RWPE1 (cell line): ENCODE measurements at regions not wholly inside any gene's neighbourhood (a gene's known extent, or its start where the extent isn't known, plus 50 kb on each side); places are given as distances from the start of the nearest gene placed in this dataset.

Experiments used
- CTCF ChIA-PET: fragments of 350-600 bp; sonication (Branson Sonifier 250); formaldehyde crosslinking; extraction: SDS; loops from one replicate; lab custom pipeline; 2021; lab: Yijun Ruan, JAX
- POLR2A ChIA-PET: fragments of 400-600 bp; formaldehyde crosslinking; extraction: SDS; loops from one replicate; lab custom pipeline; 2020; ENCODE audit warnings: antibody characterized with exemption; ENCODE audit not compliant: low non-redundant PET; lab: Yijun Ruan, JAX
- DNase-seq: peaks from one replicate; pipeline ENCODE4 v3.0.0; 2012; ENCODE audit warnings: low spot score
- H3K27ac ChIP-seq: fragments of 450-650 bp; 2 replicates; pipeline ENCODE4 v1.5.1; 2017
- CTCF ChIP-seq: fragments of 450-650 bp; conservative IDR thresholded peaks from 2 replicates; pipeline ENCODE4 v1.5.1; 2017; ENCODE audit warnings: low read depth, mild to moderate bottlenecking

GRCh38 chr19:46920362-46920761 is 59.6 kb downstream of the ARHGAP35 start:
- ChIA-PET CTCF (interaction anchor here (1.4 kb wide), 1 partner anchor 71 kb away, joined by 6 read pairs; no protein-coding TSS in a partner anchor), POLR2A (no interaction called here)
- no peak overlapping the region for H3K27ac ChIP-seq
- DNase-seq: no peak
- TF ChIP-seq CTCF: no peak

- ChIA-PET CTCF (interaction anchor here (0.7 to 1.4 kb wide), 2 partner anchors 66 to 70 kb away, joined by 3 to 6 read pairs; no protein-coding TSS in a partner anchor), POLR2A (no interaction called here)
- DNase-seq: no peak
- no peak for TF ChIP-seq CTCF
- H3K27ac ChIP-seq: no peak overlapping the region
Observed at GRCh38 chr19:46921071-46921470, 60.3 kb downstream of the ARHGAP35 start.

- CTCF ChIA-PET: no interaction called here
- TF ChIP-seq CTCF: no peak
- POLR2A ChIA-PET: no interaction called here
- DNase-seq: no peak
- no peak overlapping the region for H3K27ac ChIP-seq
Observed at GRCh38 chr19:46922465-46922864, 61.7 kb downstream of the ARHGAP35 start.

GRCh38 chr19:46924874-46925547 is 64.2 kb downstream of the ARHGAP35 start:
- TF ChIP-seq CTCF: no peak
- CTCF ChIA-PET: interaction anchor here (0.7 to 1.1 kb wide), 2 partner anchors 61 to 288 kb away, joined by 3 to 8 read pairs; no protein-coding TSS in a partner anchor
- POLR2A ChIA-PET: interaction anchor here (1.0 kb wide), 1 partner anchor 63 kb away, joined by 3 read pairs; no protein-coding TSS in a partner anchor
- peak; percentile 41 for DNase-seq
- peak overlapping the region; percentile 90 for H3K27ac ChIP-seq

GRCh38 chr19:46925548-46925950 is 64.8 kb downstream of the ARHGAP35 start:
- peak overlapping the region; percentile 90 for H3K27ac ChIP-seq
- no peak for TF ChIP-seq CTCF
- peak; percentile 67 for DNase-seq
- ChIA-PET CTCF (interaction anchor here (0.6 to 1.1 kb wide), 3 partner anchors 62 to 288 kb away, joined by 3 to 8 read pairs (median 7); no protein-coding TSS in a partner anchor), POLR2A (interaction anchor here (1.0 kb wide), 1 partner anchor 63 kb away, joined by 3 read pairs; no protein-coding TSS in a partner anchor)

GRCh38 chr19:46926170-46927071 is 65.6 kb downstream of the ARHGAP35 start:
- no peak for DNase-seq
- TF ChIP-seq CTCF: no peak
- ChIA-PET POLR2A (interaction anchor here (0.6 to 1.0 kb wide), 2 partner anchors 30 to 62 kb away, joined by 3 to 5 read pairs; no protein-coding TSS in a partner anchor), CTCF (interaction anchor here (0.6 to 1.1 kb wide), 4 partner anchors 38 to 356 kb away, joined by 3 to 7 read pairs (median 4); no protein-coding TSS in a partner anchor)
- peak overlapping the region; percentile 90 for H3K27ac ChIP-seq
